Activated naive CD4-positive, alpha-beta T cell treated with anti-CD3 and anti-CD28 coated beads, Interleukin-2, amount 50 U/mL, for 16 hours (primary cell): ENCODE measurements at regions not wholly inside any gene's neighbourhood (a gene's known extent, or its start where the extent isn't known, plus 50 kb on each side); places are given as distances from the start of the nearest gene placed in this dataset.

Experiments
- DNase-seq: peaks from one replicate; pipeline ENCODE4 v3.0.0-alpha.2; 2020

GRCh38 chr5:30838936-30839496 lies 354.5 kb upstream of the CDH6 start:
- no peak for DNase-seq

DNA sequence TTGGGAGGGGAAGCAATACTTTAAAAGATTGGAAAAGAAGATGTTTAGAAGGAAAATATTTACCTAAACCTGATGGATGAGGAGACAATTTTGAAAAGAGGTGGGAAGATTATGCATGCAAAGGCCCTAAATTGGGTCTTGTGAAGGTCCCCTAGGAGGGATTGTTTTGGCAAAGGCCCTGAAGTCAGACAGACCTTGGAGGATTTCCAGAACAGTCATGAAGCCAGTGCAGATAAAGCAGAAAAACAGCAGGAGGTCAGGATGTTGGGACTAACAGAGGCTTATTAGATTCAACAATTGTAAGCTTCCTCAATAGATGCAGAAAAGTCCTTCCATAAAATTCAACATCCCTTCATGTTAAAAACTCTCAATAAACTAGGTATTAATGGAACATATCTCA lies 361.0 kb upstream of the CDH6 start:
- no peak for DNase-seq

DNA sequence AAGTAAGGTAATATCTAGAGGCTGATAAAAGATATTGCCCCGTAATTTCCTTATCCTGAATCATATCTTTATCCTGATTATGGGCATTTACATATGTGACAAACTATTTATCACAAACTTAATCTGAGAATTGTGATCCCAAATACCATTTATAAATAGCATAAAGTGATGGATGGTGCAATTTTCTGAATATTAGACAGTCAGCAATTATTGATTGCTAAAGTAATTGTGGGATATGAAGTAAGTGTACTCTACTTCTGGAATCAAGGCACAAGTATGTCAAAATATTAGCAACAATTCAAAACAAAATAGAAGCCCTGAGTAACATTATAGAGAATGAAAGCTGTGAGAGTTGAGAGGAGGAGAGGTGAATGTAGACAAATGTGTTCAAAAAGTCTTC lies 361.9 kb upstream of the CDH6 start:
- DNase-seq: no peak

GRCh38 chr5:30831123-30831522 lies 362.4 kb upstream of the CDH6 start:
- no peak for DNase-seq

DNA sequence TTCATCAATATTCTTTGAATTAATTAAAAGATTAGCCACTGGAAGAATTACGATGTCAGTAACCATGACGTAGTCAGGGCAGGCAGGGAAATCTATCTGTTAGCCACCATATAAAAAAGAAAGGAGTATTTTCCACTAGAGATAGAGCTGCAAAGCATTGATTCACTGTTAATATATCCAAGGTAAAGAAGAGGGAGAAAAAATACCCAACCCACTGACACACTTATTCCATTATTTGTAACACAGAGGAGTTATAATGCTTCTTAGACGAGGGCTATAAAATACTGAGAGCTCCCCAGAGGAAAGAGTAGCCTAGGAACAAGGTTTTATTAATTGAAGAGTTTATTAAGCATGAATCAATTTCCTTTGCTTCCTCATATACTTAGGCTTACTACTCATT lies 382.2 kb upstream of the CDH6 start:
- DNase-seq: no peak

GRCh38 chr5:30809933-30810332 lies 383.6 kb upstream of the CDH6 start:
- DNase-seq: no peak

DNA sequence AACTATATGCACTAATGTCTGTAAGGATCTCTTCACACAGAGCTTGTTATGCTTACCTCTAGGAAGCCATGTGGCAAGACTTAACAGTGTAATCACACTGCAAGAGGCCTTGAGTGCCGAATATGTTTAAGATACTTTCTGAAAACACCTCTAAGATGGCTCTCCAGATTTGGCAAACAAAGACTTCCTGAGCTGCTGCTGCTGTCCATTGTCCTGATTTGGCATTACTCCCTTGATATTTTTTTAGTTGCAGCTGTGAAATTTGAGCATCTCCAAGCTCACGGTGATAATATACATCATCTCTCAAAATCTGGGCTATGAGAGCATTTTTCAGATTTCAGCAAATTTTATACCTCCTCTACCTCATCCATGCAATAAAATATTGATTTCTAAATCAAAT lies 384.5 kb upstream of the CDH6 start:
- DNase-seq: no peak

DNA sequence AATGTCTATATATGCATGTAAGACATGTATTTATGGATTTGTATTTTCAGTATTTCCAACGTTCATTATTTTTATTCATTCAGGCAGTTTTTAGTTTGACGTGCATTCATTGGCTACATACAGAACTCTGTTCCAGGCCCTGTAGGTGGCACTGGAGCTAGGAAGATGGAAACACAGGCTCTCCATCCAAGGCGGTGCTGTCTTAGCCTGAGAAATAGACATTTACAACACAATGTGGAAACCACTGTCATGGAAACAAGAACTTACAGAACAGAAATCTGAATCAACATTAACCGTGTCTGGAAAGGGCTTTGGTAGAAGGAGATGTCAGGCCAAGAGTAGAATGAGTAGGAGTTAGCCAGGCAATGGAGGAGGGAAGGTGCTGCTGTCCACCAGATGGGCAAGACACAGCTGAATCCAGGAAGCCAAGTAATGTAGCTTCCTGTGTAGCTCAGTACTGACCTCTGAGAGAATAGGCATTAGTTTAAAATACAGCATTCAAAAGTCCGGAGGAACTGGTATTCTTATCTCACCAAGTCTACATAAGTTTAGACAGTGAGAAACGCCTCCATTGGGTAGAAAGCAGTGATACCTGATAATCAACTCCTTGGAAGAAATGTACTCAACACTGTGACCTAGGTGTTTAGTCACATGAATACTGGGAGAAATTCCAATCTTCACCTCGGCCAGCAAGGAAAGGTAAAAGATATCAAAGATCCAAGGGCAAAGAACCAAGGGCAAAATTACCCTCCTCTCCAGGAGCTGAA lies 388.6 kb upstream of the CDH6 start:
- DNase-seq: no peak

- DNase-seq: no peak
Measured at GRCh38 chr5:30802961-30803705, 390.4 kb upstream of the CDH6 start.

- no peak for DNase-seq
Measured at GRCh38 chr5:30781643-30782042, 411.8 kb upstream of the CDH6 start.

- no peak for DNase-seq
Measured at GRCh38 chr5:30768056-30768690, 425.3 kb upstream of the CDH6 start.

DNA sequence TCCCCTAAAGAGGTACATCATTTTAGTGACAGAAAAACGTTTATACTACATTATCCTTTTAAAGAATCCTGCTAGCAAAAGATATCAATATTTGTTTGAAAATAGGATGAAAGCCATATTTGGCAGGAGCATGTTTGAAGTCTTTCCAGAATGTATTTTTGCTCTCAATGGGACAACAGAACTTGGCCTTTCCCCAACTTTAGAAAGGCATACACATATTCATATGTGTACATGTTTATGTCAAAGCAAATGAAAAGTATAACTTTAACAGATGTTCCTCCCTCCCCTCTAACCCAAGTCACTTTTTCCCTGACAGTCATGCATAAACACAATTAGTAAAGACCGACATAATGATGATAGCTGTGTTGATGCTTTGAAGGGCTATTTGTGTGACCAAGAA lies 427.8 kb upstream of the CDH6 start:
- no peak for DNase-seq

DNA sequence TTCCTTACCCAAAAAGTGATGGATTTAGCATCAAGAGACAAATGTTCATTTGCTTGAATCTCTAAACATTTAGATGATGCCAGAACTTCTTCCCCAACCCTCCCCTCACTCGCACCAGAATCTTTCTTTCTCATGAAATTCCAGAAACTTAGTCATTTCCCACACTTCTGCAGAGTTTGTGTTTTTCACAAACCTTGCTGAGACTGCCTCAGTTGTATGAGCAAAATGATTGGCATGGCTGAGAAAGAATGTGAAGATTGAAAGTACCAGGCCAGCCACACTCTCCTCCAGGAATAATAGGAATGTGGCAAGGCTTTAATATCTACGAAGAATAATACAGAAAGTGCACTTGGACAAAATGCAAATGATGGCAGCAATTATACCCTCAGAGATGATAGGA lies 428.3 kb upstream of the CDH6 start:
- DNase-seq: no peak

DNA sequence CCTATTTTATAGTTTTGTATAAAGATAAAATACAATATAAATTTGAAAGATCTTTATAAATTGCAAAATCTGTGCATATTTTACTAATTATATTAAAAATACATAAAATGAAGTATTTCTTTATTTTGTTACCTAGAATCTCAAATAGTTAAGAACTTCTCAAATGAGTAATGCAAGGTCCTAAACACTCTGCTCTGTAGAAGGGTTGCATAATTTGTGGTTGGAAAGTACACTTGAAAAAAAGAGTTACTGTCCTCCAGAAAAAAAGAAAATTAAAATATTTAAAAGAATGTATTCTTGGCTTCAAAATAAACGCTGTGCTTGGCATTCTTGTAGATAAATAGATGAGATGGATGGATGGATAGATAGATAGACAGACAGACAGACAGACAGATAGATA lies 428.8 kb upstream of the CDH6 start:
- no peak for DNase-seq

DNA sequence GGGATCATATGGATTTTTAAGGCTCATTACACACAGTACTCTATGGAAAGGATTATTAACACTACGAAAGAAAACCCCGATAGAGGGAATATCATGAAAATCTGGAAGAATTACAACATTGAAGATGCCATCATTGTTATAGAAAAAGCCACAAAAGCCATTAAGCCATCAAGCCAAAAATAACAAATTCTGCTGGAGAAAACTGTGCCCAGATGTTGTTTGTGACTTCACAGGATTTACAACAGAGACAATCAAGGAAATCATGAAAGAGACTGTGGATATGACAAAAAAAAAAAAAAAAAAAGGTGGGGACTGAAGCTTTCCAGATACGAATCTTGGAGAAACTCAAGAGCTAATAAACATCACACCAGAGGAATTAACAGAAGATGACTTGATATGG lies 433.8 kb upstream of the CDH6 start:
- no peak for DNase-seq

GRCh38 chr5:30752015-30752414 lies 441.5 kb upstream of the CDH6 start:
- no peak for DNase-seq

DNA sequence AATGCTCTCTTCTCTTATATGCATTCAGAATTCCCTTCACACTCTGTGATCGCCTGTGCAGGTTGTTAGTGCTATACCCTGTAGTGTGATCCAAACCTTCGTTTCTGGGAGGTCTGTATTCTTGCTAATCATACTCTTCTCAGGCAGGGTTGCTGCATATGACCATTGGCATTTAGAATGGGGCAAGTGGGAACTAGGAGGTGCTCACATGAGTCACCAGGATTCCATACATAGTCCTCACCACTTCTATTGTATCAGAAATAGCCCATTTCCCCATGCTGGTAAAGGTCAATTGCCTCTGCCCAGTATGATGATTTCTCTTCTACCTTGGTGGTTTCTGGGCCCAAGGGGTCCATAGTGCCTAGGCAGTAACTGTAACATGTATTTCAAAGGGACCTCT lies 443.5 kb upstream of the CDH6 start:
- no peak for DNase-seq

DNA sequence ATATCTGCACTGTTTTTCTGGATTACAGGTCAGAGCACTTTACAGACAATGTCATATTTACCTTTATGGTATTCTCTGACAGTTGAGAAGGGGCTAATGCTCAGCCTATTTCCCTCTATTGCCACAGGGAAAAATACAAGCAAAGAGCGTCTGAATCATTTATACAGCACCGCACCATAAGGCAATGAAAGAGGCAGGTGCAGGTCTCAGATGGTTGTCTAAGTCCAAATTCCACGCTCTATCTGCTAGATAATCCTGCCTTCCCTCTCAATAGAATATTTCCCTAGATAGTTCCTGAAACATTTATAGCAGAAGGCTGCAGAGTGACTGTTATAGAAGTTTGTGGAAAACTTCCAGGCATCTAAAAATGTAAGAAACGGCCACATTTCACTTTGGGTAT lies 446.1 kb upstream of the CDH6 start:
- no peak for DNase-seq

DNA sequence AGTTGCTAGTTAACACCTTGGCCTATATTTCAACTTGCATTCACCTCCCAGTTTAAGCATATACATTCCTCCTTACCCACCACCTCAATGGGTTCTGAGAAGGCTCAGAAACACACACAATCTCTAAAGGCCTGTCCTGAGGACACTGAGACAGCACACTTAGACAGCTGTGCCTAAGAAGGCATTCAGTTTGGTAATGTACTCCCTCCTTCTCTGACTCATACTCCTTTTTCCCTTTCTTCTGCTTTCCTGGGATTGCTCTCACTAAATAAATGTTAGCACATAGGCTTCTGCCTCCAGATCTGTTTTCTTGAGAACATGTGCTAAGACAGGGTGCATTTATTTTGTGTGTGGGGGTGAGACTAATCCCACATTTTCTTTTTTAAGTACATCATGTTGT lies 456.8 kb upstream of the CDH6 start:
- no peak for DNase-seq

DNA sequence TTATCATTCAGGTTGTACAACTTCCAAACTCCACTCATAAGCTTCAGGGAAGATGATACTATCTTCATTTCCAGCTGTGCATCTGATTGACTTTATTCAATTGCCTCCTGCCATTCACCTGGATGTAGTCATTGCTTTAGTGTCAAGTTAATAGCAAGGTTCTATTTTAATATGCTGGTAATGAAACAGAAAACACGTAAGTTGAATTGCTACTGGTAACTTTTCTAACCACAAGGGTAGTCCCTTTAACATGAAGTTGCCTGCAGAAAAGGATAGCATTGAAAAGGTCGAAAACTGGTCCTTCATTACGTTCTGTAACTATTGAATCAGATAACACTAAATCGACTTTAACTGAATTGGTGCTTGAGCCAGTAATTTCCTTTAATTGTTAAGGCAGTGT lies 459.4 kb upstream of the CDH6 start:
- no peak for DNase-seq

- DNase-seq: no peak
Measured at GRCh38 chr5:30725073-30725472, 468.4 kb upstream of the CDH6 start.

- DNase-seq: no peak
Measured at GRCh38 chr5:30698217-30698616, 495.3 kb upstream of the CDH6 start.

- no peak for DNase-seq
Measured at GRCh38 chr5:30693326-30693725, 500.2 kb upstream of the CDH6 start.

GRCh38 chr5:30690931-30691330 lies 502.6 kb upstream of the CDH6 start:
- DNase-seq: no peak
